ENCODE measurements at regions not wholly inside any gene's neighbourhood (a gene's known extent, or its start where the extent isn't known, plus 50 kb on each side); places are given as distances from the start of the nearest gene placed in this dataset.
A peak's percentile ranks its signal among the peaks of the same experiment; 100 is the strongest.
"Not testable (repeated sequence)": the region's sequence is repeated elsewhere in the genome, so short reads cannot be mapped to it uniquely, and the experiment has no call there.

- Histone ChIP-seq H3K36me3 (ENCODE audit: control insufficient read depth, insufficient read depth, low read length) (no peaks in the 10 kb centered on the region), H3K9me3 (ENCODE audit: control insufficient read depth, insufficient read depth, low read length) (no peaks in the 10 kb centered on the region), H3K4me1 (ENCODE audit: control insufficient read depth, insufficient read depth, low read length) (no peaks in the 10 kb centered on the region), H3K27ac (ENCODE audit: low read depth, low read length) (no peak overlapping the region), H3K27me3 (ENCODE audit: control insufficient read depth, insufficient read depth, low read length) (no peaks in the 10 kb centered on the region), H3K4me3 (ENCODE audit: low read depth, low read length) (no peak overlapping the region)
- DNase-seq (ENCODE audit: low read depth in 4 of 6, low spot score in 6 of 6): no peak
These were observed 156.0 kb downstream of the TENT5D start for GRCh38 chrX:80576267-80576666.

GRCh38 chrX:80576806-80577533, 156.7 kb downstream of the TENT5D start:
- 32% methylated on average over 2 of the region's 2 CpGs for WGBS (ENCODE audit: insufficient coverage)
- no peak for DNase-seq (ENCODE audit: low read depth in 4 of 6, low spot score in 6 of 6)
- Histone ChIP-seq H3K4me3 (ENCODE audit: low read depth, low read length) (no peak overlapping the region), H3K9me3 (ENCODE audit: control insufficient read depth, insufficient read depth, low read length) (no peaks in the 10 kb centered on the region), H3K4me1 (ENCODE audit: control insufficient read depth, insufficient read depth, low read length) (no peaks in the 10 kb centered on the region), H3K27ac (ENCODE audit: low read depth, low read length) (no peak overlapping the region), H3K36me3 (ENCODE audit: control insufficient read depth, insufficient read depth, low read length) (no peaks in the 10 kb centered on the region), H3K27me3 (ENCODE audit: control insufficient read depth, insufficient read depth, low read length) (no peaks in the 10 kb centered on the region)

- no CpG with 5 or more reads among the region's 3 CpGs for WGBS (ENCODE audit: insufficient coverage)
- no peak overlapping the region for H3K27ac ChIP-seq (ENCODE audit: low read depth, low read length)
- peak in 4 of 6 donors; percentile 13 to 71 (median 29) for DNase-seq (ENCODE audit: low read depth in 4 of 6, low spot score in 6 of 6)
These were observed 158.4 kb downstream of the TENT5D start for GRCh38 chrX:80578517-80579105.

GRCh38 chrX:80590992-80591391, 170.7 kb downstream of the TENT5D start:
- H3K36me3 ChIP-seq (ENCODE audit: control insufficient read depth, insufficient read depth, low read length); H3K4me3 ChIP-seq (ENCODE audit: low read depth, low read length); H3K9me3 ChIP-seq (ENCODE audit: control insufficient read depth, insufficient read depth, low read length); H3K4me1 ChIP-seq (ENCODE audit: control insufficient read depth, insufficient read depth, low read length); H3K27ac ChIP-seq (ENCODE audit: low read depth, low read length); DNase-seq (ENCODE audit: low read depth in 4 of 6, low spot score in 6 of 6); H3K27me3 ChIP-seq (ENCODE audit: control insufficient read depth, insufficient read depth, low read length): not testable (repeated sequence)
- 95% methylated on average over 17 of the region's 30 CpGs for WGBS (ENCODE audit: insufficient coverage)

More at GRCh38 chrX:80578517-80579105, 158.4 kb downstream of the TENT5D start:
- Histone ChIP-seq H3K27me3 (ENCODE audit: control insufficient read depth, insufficient read depth, low read length) (no peaks in the 10 kb centered on the region), H3K36me3 (ENCODE audit: control insufficient read depth, insufficient read depth, low read length) (no peaks in the 10 kb centered on the region), H3K9me3 (ENCODE audit: control insufficient read depth, insufficient read depth, low read length) (peaks cover under 1% of the 10 kb centered on the region), H3K4me3 (ENCODE audit: low read depth, low read length) (no peak overlapping the region), H3K4me1 (ENCODE audit: control insufficient read depth, insufficient read depth, low read length) (no peaks in the 10 kb centered on the region)

GRCh38 chrX:80602036-80602860, 182.0 kb downstream of the TENT5D start:
- Histone ChIP-seq H3K27ac (ENCODE audit: low read depth, low read length) (no peak overlapping the region), H3K4me3 (ENCODE audit: low read depth, low read length) (no peak overlapping the region), H3K36me3 (ENCODE audit: control insufficient read depth, insufficient read depth, low read length) (no peaks in the 10 kb centered on the region), H3K27me3 (ENCODE audit: control insufficient read depth, insufficient read depth, low read length) (no peaks in the 10 kb centered on the region), H3K4me1 (ENCODE audit: control insufficient read depth, insufficient read depth, low read length) (no peaks in the 10 kb centered on the region), H3K9me3 (ENCODE audit: control insufficient read depth, insufficient read depth, low read length) (no peaks in the 10 kb centered on the region)
- no peak for DNase-seq (ENCODE audit: low read depth in 4 of 6, low spot score in 6 of 6)
- WGBS (ENCODE audit: insufficient coverage): 73% methylated on average over 3 of the region's 7 CpGs
